Transverse colon (tissue), 4 donors: ENCODE measurements at regions not wholly inside any gene's neighbourhood (a gene's known extent, or its start where the extent isn't known, plus 50 kb on each side); places are given as distances from the start of the nearest gene placed in this dataset.

Experiments
- EP300 ChIP-seq: sonication (generic); formaldehyde crosslinking; IDR thresholded peaks from one replicate; pipeline ENCODE4 v1.6.1; 2017; ENCODE audit warnings: antibody characterized with exemption, low read depth
- POLR2A ChIP-seq: fragments of 450-650 bp; IDR thresholded peaks from one replicate; pipeline ENCODE4 v1.6.1; 2016; ENCODE audit warnings: antibody characterized with exemption, mild to moderate bottlenecking, moderate library complexity
- POLR2AphosphoS5 ChIP-seq, 3 donors: sonication (generic); formaldehyde crosslinking; IDR thresholded peaks; one replicate each; pipeline ENCODE4 v1.6.1; 2016; ENCODE audit warnings: antibody characterized with exemption in 3 of 3
- TF ChIP-seq, protein P1 (sequence below), 5 experiments: fragments of 200-600 bp in 3 of 5; fragments of 450-650 bp in 2 of 5; sonication (generic) in 3 of 5; IDR thresholded peaks; 1 replicate in 2 of 5; 2 replicates in 3 of 5; pipeline ENCODE4 v1.5.1; 2016 to 2017; ENCODE audit warnings: antibody characterized with exemption in 5 of 5, inconsistent platforms in 3 of 5, mild to moderate bottlenecking in 2 of 5, moderate library complexity in 1 of 5

- TF ChIP-seq, protein P1, sequence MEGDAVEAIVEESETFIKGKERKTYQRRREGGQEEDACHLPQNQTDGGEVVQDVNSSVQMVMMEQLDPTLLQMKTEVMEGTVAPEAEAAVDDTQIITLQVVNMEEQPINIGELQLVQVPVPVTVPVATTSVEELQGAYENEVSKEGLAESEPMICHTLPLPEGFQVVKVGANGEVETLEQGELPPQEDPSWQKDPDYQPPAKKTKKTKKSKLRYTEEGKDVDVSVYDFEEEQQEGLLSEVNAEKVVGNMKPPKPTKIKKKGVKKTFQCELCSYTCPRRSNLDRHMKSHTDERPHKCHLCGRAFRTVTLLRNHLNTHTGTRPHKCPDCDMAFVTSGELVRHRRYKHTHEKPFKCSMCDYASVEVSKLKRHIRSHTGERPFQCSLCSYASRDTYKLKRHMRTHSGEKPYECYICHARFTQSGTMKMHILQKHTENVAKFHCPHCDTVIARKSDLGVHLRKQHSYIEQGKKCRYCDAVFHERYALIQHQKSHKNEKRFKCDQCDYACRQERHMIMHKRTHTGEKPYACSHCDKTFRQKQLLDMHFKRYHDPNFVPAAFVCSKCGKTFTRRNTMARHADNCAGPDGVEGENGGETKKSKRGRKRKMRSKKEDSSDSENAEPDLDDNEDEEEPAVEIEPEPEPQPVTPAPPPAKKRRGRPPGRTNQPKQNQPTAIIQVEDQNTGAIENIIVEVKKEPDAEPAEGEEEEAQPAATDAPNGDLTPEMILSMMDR (IDR thresholded peaks at IDR 0.05), result no peak
- no peak for TF ChIP-seq POLR2AphosphoS5 (IDR thresholded peaks at IDR 0.05)
- no peak for TF ChIP-seq POLR2A
- TF ChIP-seq EP300, result no peak
Observed at GRCh38 chr12:4121506-4122020, 152.0 kb upstream of the CCND2 start.
